HG03571 (cell line): ENCODE measurements at regions not wholly inside any gene's neighbourhood (a gene's known extent, or its start where the extent isn't known, plus 50 kb on each side); places are given as distances from the start of the nearest gene placed in this dataset.
"Not testable (repeated sequence)": the region's sequence is repeated elsewhere in the genome, so short reads cannot be mapped to it uniquely, and the experiment has no call there.

Experiments
- ATAC-seq: cut with Tn5 transposase; IDR thresholded peaks from one replicate; pipeline ENCODE4 v1.9.1; 2021; ENCODE audit not compliant: unreplicated experiment

DNA sequence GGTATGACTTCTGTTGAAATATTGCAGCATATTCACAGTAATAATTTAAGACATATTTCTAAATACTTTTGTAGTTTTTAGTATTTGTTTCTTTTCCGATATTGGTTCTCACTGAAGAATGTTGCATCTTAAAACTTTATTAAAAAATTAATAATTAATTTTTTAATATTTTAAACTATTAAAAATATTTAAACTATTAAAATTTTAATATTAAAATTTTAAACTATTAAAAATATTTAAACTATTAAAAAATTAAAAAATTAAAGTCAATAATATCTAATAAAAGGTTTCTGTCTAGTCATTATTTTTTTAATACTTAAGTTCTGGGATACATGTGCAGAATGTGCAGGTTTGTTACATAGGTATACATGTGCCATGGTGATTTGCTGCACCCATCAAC lies 149.3 kb upstream of the CCNH start:
- ATAC-seq = no peak

DNA sequence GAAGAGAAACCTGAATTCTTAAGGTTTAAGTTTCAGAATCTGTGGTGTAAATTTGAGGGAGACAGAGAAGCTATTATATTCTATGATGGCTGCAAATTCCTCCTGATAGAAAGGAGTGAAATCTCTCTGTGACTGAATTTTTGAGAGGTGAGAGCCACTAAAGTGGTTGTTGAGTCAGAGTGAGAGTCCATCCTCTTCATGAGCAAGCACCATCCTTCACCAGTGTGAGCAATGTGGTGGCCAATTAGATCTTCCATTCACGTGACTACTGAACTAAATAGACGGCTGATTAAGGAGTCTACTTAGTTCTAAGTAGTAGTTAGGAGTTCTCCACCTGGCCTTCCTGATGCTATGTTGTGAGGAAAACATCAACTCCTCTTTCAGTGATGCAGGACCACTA lies 147.8 kb upstream of the CCNH start:
- ATAC-seq = no peak

DNA sequence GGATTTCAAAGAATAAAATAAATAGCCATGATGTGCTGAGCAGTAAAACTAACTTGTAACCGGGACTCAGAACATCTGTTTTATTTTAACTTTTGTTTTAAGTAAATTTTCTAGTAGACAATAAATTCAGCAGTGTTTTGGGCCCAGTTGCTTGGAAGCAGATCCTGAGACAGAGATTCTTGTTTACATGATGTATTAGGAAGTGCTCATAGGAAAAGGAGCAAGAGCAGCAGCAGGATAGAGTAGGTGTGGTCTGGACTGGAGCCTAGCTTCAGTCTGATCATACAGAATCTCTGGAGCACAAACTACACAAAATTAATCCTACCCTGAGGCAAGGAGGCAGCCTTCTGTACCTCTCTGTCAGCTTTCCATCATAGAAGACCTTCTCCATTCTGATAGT lies 139.2 kb upstream of the CCNH start:
- no peak for ATAC-seq

DNA sequence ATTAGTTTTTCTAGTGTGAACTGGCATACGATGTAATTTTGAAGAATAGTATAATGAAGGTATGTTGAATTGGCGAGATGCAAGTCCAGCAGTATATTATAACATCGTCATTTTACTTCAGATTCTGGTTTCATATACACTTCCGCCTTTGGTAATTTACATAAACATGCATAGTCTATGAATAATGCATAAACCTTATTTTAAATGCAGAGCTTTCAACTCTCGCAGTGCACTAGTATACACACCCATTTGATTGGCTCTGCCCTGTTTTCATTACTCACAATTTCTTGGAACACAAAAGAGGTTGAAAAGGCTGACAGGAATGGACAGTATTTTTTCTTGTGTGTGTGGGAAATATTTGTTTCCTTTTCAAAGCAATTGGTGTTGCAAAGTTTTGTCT lies 128.9 kb upstream of the CCNH start:
- ATAC-seq = no peak

DNA sequence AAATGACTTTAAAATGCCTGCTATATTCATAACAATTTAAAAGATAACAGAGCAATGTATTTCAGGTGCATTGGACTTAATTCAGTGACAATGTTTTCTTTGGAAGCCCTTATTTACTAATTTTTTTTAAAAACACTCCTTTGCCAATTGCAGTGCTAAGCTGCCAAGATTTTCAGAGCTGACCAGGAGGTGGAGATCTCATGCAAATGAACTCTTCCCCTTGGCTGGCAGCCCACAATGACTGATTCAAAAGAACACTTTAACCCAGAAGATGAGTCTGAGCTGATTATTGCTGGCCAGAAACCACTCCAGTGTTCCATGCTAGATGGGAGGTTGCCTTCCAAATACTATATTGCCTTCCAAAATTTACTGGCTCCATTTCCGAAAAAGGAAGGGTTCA lies 128.3 kb upstream of the CCNH start:
- ATAC-seq = no peak

DNA sequence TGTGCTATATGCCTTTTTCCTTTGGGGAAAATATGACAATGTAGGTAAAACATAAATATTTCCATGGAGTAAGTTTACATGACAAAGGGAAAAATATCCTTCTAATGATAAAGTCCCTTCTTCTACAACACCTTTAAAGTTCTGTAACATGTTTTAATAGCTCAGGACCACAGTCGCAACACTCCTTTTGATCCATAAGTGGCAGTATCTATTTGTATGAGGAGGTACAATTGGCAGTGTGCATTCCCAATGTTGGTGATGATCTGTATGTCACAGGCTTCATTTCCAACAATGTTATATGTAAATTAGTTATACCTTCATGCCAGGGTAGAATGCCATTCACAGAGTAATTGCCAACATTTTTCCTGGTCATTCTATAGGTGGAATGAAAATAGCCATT lies 127.1 kb upstream of the CCNH start:
- no peak for ATAC-seq

DNA sequence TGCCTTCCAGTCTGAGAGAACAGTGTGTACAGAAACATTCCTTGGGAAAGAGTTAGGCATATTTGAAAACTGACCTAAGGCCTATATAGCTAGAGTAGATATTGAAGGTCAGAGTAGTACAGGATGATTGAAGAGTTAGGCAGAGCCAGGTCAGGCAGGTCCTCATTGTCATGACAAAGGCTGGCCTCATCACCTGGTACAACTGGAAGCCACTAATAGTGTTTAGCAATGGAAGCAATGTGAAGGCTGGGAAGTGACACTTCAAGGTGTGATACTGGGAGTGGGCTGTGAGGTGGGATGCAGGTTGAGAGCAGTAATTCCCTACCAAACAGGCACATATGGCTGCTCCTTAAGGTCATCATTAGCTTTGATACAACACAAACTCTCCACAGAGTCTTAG lies 123.6 kb upstream of the CCNH start:
- no peak for ATAC-seq

DNA sequence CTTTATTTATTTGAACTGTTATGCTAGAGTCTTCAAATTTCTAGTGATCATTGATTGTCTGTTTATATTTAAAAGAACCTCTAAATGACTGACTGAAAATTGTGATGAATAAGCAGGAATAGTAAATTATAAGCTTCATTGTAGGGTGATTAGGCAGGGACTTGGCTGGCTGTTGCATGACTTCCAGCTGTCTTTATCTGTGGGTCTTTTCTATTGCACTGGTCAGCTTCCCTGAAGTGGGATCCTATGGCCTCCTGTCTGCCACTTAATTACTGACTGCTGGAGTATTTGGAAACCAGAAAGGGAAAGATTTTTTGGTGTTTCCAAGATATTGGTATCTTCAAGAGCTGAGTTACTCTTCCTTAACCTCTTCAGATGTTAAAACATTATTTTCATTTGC lies 123.0 kb upstream of the CCNH start:
- ATAC-seq = no peak

DNA sequence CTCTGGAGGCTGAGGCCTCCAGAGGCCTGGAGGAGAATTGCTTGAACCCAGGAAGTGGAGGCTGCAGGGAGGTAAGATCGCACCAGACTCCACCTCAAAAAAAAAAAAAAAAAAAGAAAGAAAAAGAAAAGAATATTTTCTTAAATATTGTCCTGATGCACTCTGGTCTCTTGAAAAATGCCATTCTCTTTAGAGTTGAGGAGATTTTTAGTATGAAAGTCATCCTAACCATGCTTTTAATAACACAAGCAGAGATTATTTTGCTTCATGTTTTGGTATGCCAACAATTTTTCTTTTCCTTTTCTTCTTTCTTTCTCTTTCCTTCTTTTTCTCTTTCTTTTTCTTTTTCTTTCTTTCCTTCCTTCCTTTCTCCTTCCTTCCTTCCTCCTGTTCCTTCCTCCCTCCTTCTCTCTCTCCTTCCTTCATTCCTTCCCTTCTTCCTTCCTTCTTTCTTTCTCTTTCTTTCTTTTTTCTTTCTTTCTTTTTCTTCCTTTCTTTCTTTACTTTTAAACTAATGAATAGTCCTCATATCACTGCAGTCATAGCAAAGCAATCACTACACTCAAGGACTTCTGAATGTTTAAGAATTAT lies 116.9 kb upstream of the CCNH start:
- ATAC-seq = no peak

DNA sequence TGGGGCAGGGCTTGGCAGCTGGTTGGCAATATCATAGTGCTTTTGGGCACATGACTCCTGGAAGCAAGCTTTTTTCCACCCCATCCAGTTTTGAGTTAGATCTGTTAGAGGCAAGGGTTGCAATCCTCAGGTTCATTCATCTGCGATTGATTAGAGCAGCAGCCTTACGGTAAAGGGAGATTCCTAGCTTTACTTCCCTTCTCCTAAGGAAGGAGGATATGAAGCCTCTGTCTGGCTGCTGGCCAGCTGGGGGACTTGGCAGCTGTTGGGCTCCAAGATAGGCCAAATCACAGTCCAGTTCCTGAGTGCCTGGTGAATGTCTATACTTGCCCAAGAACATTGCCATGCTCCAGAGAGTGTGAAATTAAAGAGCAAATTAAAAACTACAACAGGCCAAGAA lies 113.4 kb upstream of the CCNH start:
- ATAC-seq = no peak

DNA sequence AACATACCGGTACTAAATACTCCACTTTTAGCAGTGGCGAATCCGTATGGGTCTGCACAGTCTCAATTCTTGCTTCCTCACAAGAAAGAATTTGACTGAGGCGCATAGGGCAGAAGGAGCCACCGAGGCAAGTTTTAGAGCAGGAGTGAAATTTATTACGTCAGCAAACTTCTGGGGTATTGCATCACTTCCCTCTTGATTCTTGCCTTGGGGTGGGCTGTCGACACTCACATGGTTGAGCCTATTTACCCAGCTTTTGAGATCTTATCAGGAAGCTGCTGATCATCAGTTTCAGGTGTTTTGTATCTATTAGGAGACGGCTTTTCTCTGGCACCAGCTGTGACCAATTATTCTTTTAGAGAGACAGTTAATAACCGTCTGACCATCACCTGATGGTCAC lies 111.5 kb upstream of the CCNH start:
- no peak for ATAC-seq

DNA sequence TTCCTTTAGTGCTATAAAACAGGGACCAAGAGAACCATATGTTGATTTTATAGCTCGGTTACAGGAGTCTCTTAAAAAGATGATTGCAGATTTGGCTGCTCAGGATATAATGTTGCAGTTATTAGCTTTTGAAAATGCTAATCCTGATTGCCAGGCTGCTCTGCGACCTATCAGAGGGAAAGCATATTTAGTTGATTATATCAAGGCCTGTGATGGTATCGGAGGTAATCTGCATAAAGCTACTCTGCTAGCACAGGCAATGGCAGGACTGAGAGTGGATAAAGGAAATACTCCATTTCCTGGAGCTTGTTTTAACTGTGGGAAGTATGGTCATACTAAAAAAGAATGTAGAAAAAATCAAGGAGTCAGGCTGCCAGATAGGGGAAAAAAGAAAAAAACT lies 99.0 kb upstream of the CCNH start:
- ATAC-seq = not testable (repeated sequence)

DNA sequence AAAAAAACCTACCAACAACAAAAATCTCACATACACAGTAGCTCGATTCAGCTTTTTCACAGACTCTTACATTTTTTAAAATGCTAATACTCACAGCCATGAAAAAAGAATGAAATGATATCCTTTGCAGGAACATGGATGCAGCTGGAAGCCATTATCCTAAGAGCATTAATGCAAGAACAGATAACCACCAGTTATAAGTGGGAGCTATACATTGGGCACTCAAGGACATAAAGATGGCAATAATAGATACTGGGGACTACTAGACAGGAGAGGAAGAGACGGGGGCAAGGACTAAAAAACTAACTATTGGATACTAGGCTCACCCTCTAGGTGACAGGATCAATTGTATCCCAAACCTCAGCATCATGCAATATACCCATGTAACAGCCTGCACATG lies 90.3 kb upstream of the CCNH start:
- ATAC-seq = no peak

DNA sequence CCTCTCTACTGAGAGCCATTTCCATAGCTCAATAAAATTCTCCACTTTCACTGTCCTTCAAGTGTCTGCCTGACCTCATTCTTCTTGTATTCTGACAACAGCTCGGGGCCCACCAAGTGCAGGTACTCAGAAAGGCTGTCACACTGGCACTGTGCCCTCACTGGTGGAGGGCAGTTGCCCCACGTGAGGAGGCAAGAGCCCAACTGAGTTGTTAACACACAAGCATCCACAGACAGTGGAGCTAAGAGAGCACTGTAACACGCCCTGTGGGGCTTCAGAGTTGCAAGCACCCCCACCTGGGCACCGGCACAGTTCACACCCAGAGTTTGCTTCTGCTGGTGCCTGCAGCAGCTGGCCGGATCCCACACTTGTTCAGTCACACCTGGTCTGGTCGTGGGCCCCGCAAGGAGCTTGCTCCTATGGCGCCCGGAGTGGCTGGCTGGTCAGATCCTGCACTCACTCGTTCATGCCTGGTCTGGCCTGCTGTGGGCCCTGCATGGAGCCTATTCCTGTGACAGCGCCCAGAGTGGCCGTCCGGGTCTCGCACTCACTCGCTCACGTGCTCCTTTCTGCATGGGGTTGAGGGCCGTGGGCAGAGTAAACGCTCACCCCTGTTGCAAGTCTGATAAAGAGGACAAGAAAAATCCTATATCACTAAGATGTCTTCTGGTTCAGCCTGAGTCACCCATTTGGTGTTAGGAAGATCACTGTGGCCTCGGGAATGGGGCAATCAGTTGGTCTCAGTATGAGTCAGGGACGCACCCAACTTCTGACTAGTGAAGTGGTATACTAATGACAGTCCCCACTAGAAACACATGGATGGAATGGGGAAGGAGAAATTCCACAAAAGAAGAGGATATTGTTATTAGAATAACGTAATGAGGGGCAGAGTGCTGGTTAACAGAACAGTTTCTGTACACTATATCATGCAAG lies 87.0 kb upstream of the CCNH start:
- ATAC-seq = no peak
